GM19452 (cell line): ENCODE measurements at regions not wholly inside any gene's neighbourhood (a gene's known extent, or its start where the extent isn't known, plus 50 kb on each side); places are given as distances from the start of the nearest gene placed in this dataset.
"Not testable (repeated sequence)": the region's sequence is repeated elsewhere in the genome, so short reads cannot be mapped to it uniquely, and the experiment has no call there.

Experiments used
- ATAC-seq: cut with Tn5 transposase; IDR thresholded peaks from one replicate; pipeline ENCODE4 v1.9.1; 2021; ENCODE audit not compliant: unreplicated experiment

GRCh38 chrX:114095789-114096188, 488.1 kb upstream of the HTR2C start:
- ATAC-seq = no peak

GRCh38 chrX:114087543-114087942, 496.3 kb upstream of the HTR2C start:
- no peak for ATAC-seq

DNA sequence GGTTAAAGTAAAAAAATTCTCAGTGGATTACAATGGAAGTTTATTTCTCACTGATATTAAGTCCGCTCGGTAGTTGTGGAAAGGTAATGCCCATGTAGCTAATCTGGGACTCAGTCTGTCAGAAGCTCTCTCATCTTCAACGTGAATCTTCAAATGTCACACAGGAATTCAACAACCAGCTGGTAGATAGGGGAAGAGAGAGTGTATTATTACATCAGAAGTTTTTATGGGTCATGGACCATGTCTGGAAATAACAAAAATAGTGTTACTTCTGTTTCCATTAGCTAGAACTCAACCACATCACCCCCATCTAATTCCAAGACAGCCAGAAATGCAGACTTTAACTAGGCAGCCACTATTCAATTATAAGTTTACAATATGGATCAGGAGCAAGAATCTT, 506.1 kb upstream of the HTR2C start:
- ATAC-seq = no peak

GRCh38 chrX:114075073-114075673, 508.7 kb upstream of the HTR2C start:
- no peak for ATAC-seq

DNA sequence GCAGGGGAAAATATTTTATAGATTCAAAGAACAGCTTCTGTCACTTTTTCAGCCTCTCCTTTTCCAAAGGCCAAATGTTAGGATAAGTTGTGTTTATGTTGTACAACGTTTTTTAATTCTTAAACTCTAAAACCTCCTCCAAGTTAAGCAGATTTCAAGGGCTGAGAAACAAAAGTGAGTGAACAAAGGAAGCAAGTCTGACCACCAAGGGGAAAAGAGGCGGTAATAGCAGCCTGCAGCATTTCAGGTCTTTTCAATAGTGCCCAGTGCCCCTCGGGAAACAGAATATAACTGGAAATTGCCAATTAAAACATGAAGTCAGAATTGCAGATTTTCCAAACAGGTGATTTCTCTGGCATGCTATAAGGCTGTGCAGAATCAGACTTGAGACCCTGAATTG, 510.0 kb upstream of the HTR2C start:
- no peak for ATAC-seq

DNA sequence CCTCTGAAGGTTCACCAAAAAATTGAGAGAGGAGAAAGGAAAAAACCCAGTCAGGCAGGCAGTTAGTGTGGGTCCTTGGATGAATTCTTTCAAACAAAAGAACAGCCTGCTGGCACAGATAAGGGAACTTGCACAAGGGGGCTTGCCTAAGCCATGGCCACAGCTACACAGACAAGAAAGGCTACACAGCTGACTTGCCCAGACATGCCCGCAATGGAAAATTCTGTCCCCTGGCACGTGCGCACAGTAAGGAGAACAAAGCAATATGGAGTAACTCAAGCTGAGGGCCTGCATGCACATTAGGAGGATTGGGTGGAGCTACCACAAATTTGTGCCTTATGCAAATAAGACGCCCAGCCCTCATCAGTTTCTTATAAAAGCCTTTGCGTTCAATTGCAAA, 512.5 kb upstream of the HTR2C start:
- ATAC-seq = no peak

- ATAC-seq = no peak
These were observed 518.2 kb upstream of the HTR2C start for GRCh38 chrX:114065577-114066223.

GRCh38 chrX:114061226-114061625, 522.7 kb upstream of the HTR2C start:
- no peak for ATAC-seq

DNA sequence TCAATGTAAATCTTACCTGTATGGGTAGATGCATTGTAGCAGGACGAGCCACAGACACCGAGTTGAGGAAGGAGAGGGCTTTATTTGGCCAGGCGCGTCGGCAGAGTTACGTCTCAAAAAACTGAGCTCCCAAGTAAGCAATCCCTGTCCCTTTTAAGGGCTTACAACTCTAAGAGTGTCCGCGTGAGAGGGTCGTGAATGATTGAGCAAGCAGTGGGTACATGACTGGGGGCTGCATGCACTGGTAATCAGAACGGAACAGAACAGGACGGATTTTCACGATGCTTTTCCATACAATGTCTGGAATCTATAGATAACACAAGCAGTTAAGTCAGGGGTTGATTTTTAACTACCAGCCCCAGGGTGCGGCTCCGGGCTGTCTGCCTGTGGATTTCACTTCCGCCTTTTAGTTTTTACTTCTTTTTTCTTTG, 524.9 kb upstream of the HTR2C start:
- no peak for ATAC-seq

- ATAC-seq = not testable (repeated sequence)
These were observed 526.5 kb upstream of the HTR2C start for GRCh38 chrX:114057422-114057821.

- no peak for ATAC-seq
These were observed 532.1 kb upstream of the HTR2C start for GRCh38 chrX:114051667-114052315.

GRCh38 chrX:114050075-114050796, 533.6 kb upstream of the HTR2C start:
- ATAC-seq = no peak

GRCh38 chrX:114049063-114049462, 534.8 kb upstream of the HTR2C start:
- ATAC-seq = no peak

DNA sequence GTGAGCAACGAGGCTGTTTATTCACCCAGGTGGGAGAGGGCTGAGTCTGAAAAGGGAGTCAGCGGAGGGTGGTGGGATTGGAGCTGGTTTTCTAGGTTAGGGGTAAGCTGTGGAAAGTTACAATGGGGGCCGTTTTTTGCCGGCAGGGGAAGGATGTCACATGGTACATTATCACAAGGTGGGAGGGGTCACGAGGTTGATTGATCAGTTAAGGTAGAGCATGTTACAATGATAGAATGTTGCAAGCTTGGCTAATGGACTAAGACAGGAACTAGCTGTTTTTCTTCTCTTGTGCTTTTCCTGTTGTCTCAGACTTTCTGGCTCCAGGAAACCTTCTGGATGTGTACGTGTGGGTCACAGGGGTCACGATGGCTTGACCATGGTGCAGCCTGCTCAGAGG, 536.3 kb upstream of the HTR2C start:
- no peak for ATAC-seq

- ATAC-seq = no peak
These were observed 537.1 kb upstream of the HTR2C start for GRCh38 chrX:114046695-114047279.

- ATAC-seq = not testable (repeated sequence)
These were observed 542.4 kb upstream of the HTR2C start for GRCh38 chrX:114041470-114041869.

GRCh38 chrX:114040661-114041269, 543.1 kb upstream of the HTR2C start:
- not testable (repeated sequence) for ATAC-seq

- not testable (repeated sequence) for ATAC-seq
These were observed 543.8 kb upstream of the HTR2C start for GRCh38 chrX:114040111-114040510.

DNA sequence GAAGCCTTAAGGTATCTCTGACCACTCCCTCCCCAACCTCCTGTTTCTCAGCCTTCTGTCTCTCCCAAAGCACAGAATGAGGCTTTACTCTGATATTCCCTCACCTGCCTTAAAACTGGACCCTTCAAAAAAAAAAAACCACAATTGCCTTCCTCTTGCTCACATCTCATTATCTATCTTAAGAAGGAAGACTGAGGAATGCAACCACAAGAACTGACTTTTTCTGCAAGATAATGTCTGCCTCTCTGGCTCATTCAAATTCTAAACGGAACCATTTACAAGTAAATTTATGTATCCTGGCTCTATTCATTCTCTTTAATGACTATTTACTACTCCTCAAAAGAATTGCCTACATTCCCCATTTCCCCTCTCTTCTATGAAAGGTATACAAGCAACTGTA, 545.5 kb upstream of the HTR2C start:
- ATAC-seq = no peak

- no peak for ATAC-seq
These were observed 546.4 kb upstream of the HTR2C start for GRCh38 chrX:114037515-114037914.
